SU-DHL-6 (cell line): ENCODE measurements at regions not wholly inside any gene's neighbourhood (a gene's known extent, or its start where the extent isn't known, plus 50 kb on each side); places are given as distances from the start of the nearest gene placed in this dataset.

ENCODE experiments used
- H2AFZ ChIP-seq: fragments of 200-600 bp; sonication (generic); 2 replicates; pipeline ENCODE4 v1.6.1; 2014; ENCODE audit warnings: low read depth, mild to moderate bottlenecking, moderate library complexity, mixed read lengths, antibody characterized with exemption, low read length; ENCODE audit not compliant: severe bottlenecking
- H3F3A ChIP-seq: fragments of 200-600 bp; shearing (Covaris generic); 2 replicates; pipeline ENCODE4 v1.6.0; 2016; ENCODE audit warnings: antibody characterized with exemption, mild to moderate bottlenecking; ENCODE audit not compliant: insufficient read depth
- H3K27ac ChIP-seq: fragments of 200-600 bp; sonication (generic); 2 replicates; pipeline ENCODE4 v1.5.1; 2016; ENCODE audit warnings: low read depth, mild to moderate bottlenecking, low read length, moderate library complexity, mixed read lengths
- H3K27me3 ChIP-seq: fragments of 200-600 bp; sonication (generic), shearing (Covaris generic); 2 replicates; pipeline ENCODE4 v1.6.0; 2014; ENCODE audit warnings: mild to moderate bottlenecking, low read length
- H3K36me3 ChIP-seq: fragments of 200-600 bp; sonication (generic); 2 replicates; pipeline ENCODE4 v1.6.1; 2014; ENCODE audit warnings: mild to moderate bottlenecking, low read length, mixed read lengths
- H3K4me2 ChIP-seq: fragments of 300-600, 200-600 bp; shearing (Covaris generic), sonication (generic); 2 replicates; pipeline ENCODE4 v1.6.0; 2014; ENCODE audit warnings: low read length, low read depth, mild to moderate bottlenecking; ENCODE audit not compliant: poor library complexity, severe bottlenecking
- H3K4me3 ChIP-seq: fragments of 200-600 bp; sonication (generic); 2 replicates; pipeline ENCODE4 v1.5.1; 2014; ENCODE audit warnings: antibody characterized with exemption, low read length, mild to moderate bottlenecking, mixed read lengths; ENCODE audit not compliant: insufficient read depth, poor library complexity, severe bottlenecking
- H3K79me2 ChIP-seq: fragments of 200-600 bp; sonication (generic); 2 replicates; pipeline ENCODE4 v1.6.1; 2014; ENCODE audit warnings: mild to moderate bottlenecking, low read length, moderate library complexity; ENCODE audit not compliant: insufficient read depth
- H3K9ac ChIP-seq: fragments of 200-600 bp; sonication (generic); 2 replicates; pipeline ENCODE4 v1.7.0; 2014; ENCODE audit warnings: mild to moderate bottlenecking, low read length
- H3K9me2 ChIP-seq: fragments of 200-600 bp; sonication (generic); replicated peaks from 2 replicates; pipeline ENCODE4 v1.6.1; 2014; ENCODE audit warnings: low read length; ENCODE audit not compliant: insufficient read depth
- H3K9me3 ChIP-seq: fragments of 200-600 bp; sonication (generic); 2 replicates; pipeline ENCODE4 v1.6.1; 2014; ENCODE audit warnings: low read length, mixed read lengths; ENCODE audit not compliant: insufficient read depth
- H4K20me1 ChIP-seq: fragments of 200-600 bp; sonication (generic); 2 replicates; pipeline ENCODE4 v1.6.1; 2014; ENCODE audit warnings: low read depth, mild to moderate bottlenecking, antibody characterized with exemption, low read length, moderate library complexity, mixed read lengths
- CTCF ChIP-seq: fragments of 200-600 bp; sonication (generic); IDR thresholded peaks from one replicate; pipeline ENCODE4 v1.5.1; 2017; ENCODE audit warnings: antibody characterized with exemption, mild to moderate bottlenecking, low read length, moderate library complexity; ENCODE audit not compliant: insufficient read depth, poor library complexity, severe bottlenecking
- EZH2phosphoT487 ChIP-seq: fragments of 200-600 bp; sonication (generic), shearing (Covaris generic); conservative IDR thresholded peaks from 2 replicates; pipeline ENCODE4 v1.6.1; 2018; ENCODE audit warnings: mild to moderate bottlenecking, antibody characterized with exemption, low read length, moderate library complexity, mixed read lengths

GRCh38 chr4:17126321-17126966 is 228.0 kb upstream of the LDB2 start:
- Histone ChIP-seq H4K20me1 (no peaks in the 10 kb centered on the region), H3K79me2 (no peaks in the 10 kb centered on the region), H2AFZ (no peak overlapping the region), H3K27me3 (no peaks in the 10 kb centered on the region; the same call in 1 of the 2 replicates), H3K4me2 (no peak overlapping the region), H3K9me2 (no peaks in the 10 kb centered on the region), H3F3A (no peaks in the 10 kb centered on the region), H3K4me3 (no peak overlapping the region), H3K9ac (no peak overlapping the region), H3K36me3 (no peaks in the 10 kb centered on the region), H3K27ac (no peak overlapping the region), H3K9me3 (no peaks in the 10 kb centered on the region)
- TF ChIP-seq CTCF (no peak), EZH2phosphoT487 (no peak)

- Histone ChIP-seq H3K9me2 (no peaks in the 10 kb centered on the region), H3K9me3 (no peaks in the 10 kb centered on the region), H3K9ac (no peak overlapping the region), H3K27me3 (no peaks in the 10 kb centered on the region), H3K79me2 (no peaks in the 10 kb centered on the region), H4K20me1 (no peaks in the 10 kb centered on the region), H3K36me3 (no peaks in the 10 kb centered on the region), H2AFZ (no peak overlapping the region), H3K4me2 (no peak overlapping the region), H3F3A (no peaks in the 10 kb centered on the region), H3K4me3 (no peak overlapping the region), H3K27ac (no peak overlapping the region)
- TF ChIP-seq EZH2phosphoT487 (no peak), CTCF (no peak)
Measured at GRCh38 chr4:17124767-17125166, 226.3 kb upstream of the LDB2 start.

- Histone ChIP-seq H3K4me3 (no peak overlapping the region), H2AFZ (no peak overlapping the region), H3K4me2 (no peak overlapping the region), H3K36me3 (no peaks in the 10 kb centered on the region), H3F3A (no peaks in the 10 kb centered on the region), H3K27ac (no peak overlapping the region), H3K9ac (no peak overlapping the region), H4K20me1 (no peaks in the 10 kb centered on the region), H3K9me2 (no peaks in the 10 kb centered on the region), H3K9me3 (no peaks in the 10 kb centered on the region), H3K79me2 (no peaks in the 10 kb centered on the region), H3K27me3 (no peaks in the 10 kb centered on the region)
- TF ChIP-seq EZH2phosphoT487 (no peak), CTCF (no peak)
Measured at GRCh38 chr4:17120761-17121160, 222.3 kb upstream of the LDB2 start.
